IPS-NIHi7 (cell line): ENCODE measurements at regions not wholly inside any gene's neighbourhood (a gene's known extent, or its start where the extent isn't known, plus 50 kb on each side); places are given as distances from the start of the nearest gene placed in this dataset.
"Not testable (repeated sequence)": the region's sequence is repeated elsewhere in the genome, so short reads cannot be mapped to it uniquely, and the experiment has no call there.

Source experiments
- DNase-seq: peaks from one replicate; pipeline ENCODE4 v3.0.0; 2012; ENCODE audit warnings: mixed read lengths; ENCODE audit errors: extremely low spot score

DNA sequence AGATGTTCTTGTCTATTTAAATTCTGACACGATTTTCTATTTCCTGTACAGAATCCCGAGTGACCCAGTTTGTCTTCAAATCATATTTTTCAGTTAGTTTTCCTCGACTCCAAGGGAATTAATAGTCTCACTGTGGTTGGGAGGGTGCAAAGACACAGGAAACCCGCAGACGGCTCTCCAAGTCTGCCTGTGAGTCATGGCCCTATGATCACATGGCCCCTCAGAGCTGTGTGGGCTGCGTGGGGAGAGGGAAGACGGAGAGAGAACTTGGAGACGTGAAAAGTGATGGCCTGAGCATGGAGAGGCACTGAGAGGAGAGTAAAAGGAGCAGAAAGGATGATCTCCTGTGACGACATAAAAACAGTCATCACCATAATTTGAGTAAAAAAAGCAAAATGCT is 989.9 kb downstream of the DCDC2C start:
- DNase-seq = no peak

DNA sequence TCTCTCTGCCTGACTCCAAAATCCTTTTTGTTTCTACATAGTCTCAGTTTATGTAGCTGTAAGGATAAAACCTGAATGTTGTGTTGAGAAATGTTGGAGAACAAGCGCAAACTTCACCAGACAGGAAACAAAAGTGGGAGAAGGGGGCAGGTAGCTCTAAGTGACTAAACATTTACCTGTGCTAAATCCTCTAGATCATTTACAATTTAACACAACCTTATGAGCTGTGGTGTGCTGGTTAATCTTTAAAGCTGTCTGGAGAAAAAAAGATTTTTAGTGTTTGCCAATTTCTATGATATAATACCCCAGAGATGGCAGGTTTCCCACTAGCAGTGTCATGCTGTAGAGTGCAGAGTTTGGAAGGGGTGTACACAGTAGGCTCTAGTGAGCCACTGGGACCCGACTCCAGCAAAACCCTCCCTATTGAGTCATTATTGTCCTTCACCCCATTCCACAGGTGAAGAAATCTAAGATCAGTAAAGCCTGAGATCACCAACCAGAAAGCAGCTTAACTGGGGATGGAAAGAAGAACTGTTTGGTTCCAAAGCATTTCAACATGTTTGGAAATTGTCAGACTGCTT is 992.0 kb downstream of the DCDC2C start:
- DNase-seq = no peak

DNA sequence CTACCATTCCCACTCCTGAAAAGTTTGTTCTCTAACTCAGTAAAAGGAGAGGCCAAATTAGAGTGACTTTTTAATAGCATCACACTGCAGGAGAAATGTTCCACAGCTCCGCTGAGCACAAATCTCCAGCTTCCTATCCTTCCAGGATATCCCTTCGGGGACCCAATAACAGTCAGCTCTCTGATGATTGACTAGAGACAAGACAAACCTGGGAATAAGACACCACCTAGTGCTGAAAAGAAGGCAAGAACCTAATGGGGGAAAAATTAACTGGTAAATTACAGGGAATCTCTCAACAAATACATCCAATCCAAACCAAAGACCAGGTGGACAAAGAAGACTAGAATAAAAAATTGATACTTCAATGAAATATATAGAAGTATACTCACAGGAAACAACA is 977.1 kb upstream of the SOX11 start:
- peak; percentile 15 for DNase-seq

DNA sequence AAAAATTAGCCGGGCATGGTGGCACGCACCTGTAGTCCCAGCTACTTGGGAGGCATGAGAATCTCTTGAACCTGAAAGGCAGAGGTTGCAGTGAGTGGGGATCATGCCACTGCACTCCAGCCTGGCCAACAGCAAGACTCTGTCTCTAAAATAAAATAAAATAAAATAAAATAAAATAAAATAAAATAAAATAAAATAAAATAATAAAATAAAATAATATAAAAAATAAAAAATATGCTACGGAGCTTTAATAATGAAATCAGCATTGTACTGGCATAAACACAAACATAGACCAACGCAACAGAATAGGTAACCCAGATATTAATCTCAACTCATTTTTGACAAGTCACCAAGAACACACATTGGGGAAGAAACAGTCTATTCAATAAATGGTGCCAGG is 973.4 kb upstream of the SOX11 start:
- DNase-seq = no peak

DNA sequence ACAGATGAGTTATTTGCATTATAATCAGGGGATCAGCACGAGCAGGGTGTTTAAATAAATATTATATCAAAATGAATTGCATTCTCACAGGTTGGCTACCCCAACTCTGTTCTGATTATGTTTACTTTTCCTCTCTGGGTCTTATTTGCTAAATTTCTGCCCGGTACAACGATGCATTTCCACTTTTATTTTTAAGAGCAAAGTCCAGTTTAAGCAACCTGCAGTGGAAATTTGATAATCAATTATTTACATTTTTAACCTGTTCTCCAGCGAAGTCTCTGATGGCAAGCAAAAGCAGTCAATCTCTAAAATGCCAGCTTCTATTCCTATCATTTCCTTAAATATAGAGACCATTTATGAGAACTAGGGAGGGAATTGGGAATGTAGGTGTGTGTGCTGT is 966.6 kb upstream of the SOX11 start:
- DNase-seq = no peak

DNA sequence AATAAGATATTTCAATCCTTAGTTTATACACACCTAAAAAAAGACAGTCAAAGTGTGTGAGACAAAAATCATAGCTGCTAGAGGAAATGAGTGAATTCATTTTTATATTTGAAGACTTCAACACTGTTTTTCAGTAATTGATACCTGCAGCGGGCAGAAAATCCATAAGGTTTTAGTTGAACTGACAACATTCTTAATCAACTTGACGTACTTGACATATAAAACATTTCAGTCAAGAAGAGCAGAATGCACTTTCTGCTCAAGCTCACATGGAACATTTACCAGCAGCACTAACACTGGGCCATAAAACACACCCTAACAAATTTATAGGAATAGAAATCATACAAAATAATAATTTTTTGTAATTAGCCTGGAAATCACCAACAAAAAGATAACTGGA is 959.6 kb upstream of the SOX11 start:
- DNase-seq = no peak

DNA sequence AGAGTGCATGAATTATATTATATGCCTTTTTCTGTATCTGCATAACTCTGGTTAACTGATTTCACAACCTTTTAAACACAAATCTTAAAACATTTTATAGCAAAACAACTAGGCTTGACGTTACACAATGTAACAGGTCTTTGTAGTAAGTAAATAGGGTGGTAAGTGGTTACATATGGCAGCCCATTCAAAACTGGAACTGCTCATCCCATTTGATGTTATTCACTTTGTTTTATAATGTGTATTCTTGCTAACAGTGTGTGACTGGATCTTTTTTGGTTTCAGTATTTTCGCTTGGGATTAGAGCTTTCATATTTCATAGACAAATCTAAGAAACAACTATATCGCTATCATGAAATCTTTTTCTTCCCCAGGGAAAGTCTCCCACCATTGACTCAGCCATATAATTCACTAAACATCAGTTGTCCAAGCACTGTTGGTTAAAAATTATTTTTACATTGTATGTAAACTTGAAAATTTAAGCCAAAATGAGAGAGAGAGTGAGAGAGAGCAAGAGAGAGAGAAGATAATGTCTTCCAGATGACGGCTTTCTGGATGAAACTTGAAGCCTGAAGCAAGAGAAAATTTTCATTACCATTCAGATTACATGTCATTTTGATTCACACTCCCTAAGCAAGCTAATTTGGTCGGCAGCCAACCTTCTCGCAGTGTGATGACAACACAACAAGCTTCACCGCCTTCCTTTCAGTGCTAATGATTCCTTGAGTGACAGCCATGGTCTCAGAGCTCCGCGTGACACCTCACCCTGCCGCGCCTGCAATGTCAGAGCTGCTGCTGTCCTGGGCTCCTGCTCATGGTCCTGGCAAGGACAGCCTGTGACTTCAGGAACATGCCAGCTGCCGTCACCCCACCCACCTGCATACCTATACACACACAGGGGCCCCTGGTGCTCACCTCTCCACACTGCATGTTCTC is 946.9 kb upstream of the SOX11 start:
- no peak for DNase-seq

DNA sequence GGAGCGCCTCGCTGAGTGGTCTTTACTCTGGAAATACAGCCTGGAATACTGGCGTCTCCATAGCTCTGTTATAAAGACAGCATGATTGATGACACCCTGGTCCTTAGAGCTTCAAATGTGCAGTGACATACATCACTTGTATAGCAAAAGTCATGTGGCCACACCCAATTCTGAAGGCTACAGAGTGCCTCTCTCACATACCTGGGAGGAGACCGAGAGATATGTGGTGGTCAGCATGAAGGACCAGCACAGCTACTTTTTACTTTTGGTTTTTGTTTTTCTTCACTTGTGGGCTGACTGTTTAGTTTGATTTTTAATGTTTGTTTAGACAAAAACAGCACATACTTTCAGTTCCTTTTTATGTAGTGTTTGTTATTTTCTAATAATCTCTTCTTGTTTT is 938.5 kb upstream of the SOX11 start:
- DNase-seq = no peak

DNA sequence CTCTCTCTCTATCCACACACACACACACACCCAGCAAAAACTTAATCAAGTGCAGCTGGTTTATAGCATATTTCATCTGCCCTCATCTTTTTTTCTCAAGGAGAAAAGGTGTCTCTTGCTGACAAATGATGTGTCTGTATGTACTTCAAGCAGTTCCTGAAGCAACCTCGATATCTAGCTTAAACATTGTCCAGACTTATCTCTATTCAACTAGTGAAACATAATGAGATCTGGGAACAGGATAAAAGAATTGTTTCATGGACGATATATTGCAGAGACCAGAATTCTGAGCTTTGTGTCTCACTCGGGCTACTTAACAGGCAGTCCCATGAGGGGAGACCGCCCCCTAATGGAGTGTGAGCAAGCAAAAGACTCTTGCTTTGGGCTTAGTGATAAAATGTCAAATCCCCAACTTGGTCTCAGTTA is 929.2 kb upstream of the SOX11 start:
- DNase-seq = peak; percentile 23

DNA sequence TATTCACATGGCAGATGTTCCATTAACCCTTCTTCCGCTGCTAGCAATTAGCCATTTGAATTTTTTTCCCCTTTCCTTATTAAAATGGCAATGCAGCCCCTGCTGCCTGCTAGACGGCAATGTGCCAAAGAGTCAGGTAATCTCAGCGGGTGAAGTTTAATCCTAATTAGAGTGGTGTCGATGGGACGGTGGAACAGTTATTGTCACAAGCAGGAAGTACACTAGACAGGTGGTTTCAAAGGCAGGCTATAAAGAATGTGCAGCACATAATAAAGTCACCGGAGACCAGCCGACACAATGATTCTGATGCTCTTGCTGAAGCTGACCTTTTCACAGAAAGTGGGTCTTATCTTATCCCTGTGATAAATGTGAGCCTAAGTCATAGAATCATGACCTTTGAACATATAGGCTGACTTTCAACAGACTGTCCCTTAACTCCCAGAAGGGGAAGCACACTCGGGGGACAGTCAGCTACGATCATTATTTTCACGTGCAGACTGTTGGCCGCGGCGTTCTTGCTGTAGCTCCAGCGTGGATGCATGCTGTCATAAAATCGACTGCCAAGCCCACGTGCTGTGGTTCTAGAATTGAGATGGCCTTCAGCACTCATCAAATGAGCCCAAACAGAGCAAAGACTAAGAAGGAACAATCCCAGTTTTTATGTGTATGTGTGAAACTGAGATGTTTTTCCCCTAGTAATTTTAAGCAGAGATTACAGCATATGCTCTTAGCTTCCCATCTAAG is 926.2 kb upstream of the SOX11 start:
- no peak for DNase-seq

DNA sequence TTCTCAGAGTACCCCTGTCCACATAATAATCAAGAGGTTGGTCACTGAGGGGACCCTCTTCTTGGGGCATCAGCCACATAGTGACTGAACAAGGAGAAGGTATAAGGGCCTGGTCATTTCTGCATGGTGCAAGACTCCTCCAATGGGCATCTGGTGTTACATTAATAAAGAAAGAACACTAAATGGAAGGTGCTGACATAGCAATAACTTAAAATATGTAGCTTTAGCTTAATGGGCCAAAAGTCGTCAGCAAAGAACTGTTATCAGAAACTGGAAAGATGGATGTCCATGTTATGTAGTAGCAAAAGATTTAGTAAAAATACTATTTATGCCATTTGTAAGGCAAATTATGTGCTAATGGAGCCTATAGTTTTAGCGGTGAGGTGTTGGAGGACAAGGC is 916.5 kb upstream of the SOX11 start:
- DNase-seq = no peak

DNA sequence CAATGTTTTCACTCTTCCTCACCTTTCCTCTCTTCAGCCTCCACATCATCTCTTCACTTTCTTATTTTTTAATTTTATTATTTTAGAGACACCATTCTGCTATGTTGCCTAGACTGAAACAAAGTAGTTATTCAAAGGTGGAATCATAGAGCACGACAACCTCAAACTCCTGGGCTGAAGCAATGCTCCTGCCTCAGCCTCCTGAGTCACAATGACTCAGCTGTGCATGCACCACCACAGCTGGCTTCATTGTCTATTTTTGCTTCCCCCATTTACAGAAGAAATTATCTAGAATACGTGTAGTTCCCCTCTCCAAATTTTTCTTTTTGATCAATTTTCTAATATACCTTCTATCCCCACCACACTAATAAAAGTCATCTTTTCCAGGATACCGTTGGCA is 911.5 kb upstream of the SOX11 start:
- no peak for DNase-seq

DNA sequence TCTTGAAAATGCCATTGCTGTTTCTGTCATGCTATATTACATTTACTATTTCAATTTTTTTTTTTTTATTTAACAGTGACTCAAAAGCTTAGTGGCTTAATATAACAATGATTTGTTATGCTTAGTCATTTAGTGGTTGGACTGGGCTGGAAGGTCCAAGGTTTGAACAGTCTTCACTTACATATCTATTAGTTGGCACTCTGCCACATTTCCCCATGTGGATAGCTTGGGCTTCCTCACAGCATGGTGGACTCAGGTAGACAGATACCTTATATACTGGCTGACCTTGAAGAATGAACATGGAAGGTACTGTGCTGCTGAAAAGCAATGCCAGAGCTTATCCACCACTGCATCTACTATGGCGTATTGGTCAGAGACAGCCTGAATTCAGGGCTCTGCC is 909.5 kb upstream of the SOX11 start:
- no peak for DNase-seq

DNA sequence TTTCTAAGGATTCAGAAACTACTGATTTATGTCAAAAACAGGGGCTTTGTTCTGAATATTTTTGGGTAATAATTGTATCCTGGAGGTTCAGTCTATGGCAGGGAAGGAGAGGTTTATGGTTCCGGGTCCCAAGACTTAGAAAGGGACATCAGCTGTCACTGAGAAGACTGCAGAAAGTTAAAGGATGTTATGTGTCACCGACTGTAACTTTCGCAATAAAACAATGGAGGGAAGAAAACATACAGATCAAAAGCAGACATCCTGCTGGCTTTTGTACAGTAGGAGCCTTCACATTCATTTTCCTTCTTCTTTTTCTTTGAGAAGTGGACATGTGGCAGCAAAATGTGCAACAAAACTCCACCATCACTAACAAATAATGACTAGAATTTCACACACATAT is 900.7 kb upstream of the SOX11 start:
- no peak for DNase-seq

DNA sequence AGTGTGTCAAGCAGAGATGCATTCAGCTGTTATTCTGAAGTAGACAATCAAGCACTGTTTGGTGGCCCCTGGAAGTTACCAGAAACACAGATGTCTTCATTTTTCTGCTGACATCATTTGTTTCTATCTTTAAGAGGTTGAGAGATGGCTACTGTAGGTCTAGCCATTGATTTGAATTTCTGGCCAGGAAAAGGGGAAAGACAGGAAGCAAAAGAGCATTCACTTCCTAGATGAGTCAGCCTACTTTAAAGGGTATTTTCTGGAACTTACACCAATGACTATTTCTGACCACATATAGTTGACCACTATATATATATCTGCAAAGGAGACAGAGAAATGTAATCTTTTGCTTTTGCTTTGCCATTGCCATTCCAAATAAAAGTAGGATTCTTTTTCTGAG is 900.1 kb upstream of the SOX11 start:
- DNase-seq = no peak

DNA sequence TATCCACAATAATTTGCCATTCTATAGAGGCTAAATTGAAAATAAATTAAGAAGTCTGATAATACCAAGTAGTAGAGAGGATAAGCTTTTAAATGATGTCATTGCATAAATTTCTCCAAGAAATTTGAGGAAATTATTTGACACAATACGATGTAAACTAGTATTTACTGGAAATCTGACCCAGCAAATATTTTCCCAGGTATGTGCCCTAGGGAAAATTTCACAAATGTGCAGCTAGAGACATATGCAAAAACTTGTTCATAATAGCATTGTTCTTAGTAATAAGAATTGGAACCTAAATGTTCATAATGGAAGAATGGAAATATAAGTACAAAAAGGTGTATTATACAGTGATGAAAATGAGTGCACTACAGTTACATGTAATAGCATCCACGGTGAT is 888.8 kb upstream of the SOX11 start:
- DNase-seq = no peak

DNA sequence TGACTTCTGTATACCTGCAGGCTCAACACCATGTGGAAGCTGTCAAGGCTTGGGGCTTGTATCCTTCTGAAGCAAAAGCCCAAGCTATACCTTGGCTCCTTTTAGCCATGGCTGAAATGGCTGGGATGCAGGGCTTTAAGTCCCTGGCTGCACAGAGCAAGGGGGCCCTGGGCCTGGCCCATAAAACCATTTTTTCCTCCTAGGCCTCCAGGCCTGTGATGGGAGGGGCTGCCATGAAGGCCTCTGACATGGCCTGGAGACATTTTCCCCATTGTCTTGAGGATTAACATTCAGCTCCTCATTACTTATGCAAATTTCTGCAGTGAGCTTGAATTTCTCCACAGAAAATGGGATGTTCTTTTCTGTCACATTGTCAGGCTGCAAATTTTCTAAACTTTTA is 878.0 kb upstream of the SOX11 start:
- not testable (repeated sequence) for DNase-seq

DNA sequence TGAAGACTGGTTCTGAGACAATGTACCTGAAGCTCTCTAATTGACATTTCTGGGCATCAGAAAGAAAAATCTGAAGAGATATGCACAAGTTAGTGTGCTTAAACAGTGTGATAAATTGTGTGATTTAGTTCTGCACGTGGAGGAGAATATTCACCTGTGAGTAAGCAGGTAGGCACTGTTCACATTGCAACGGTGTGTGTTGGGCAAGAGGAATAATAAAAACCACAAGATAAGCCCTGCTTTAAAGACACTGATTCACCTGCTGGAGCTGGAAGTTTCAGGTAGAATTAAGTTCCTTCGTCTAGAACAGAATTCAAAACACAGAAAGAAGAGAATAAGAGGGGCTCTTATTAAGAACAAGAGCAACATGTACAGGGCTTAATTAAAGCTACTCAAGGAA is 864.3 kb upstream of the SOX11 start:
- no peak for DNase-seq

DNA sequence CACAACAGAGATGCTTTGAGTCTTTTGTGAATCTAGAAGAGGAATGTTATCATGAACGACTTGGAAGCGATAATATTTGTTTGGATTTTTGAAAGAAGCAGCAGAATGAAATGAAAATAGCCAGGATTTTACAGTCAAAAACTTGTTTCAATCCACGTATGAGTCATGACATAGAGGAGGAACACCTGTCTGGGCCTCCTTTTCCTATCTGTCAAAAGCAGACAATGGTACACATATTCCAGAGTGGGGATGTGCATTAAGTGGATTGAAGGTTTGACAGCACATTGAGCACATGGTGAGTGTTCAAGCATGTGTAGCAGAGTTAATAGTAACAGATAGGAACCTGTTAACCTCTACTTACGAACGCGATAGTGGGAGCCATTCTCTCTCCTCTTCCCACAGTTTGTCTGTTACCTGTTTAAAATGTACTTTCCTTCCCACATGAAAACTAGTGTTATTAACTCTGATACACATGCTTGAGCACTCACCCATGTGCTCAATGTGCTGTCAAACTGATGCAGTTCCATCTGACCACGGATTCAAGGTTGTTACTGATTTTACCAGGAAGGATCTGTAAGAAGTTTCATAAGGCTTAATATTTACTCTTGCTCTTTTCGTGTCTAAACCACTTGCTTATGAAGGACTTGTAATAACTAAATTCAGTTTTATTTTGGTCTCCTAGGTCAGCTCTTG is 863.4 kb upstream of the SOX11 start:
- DNase-seq = no peak

DNA sequence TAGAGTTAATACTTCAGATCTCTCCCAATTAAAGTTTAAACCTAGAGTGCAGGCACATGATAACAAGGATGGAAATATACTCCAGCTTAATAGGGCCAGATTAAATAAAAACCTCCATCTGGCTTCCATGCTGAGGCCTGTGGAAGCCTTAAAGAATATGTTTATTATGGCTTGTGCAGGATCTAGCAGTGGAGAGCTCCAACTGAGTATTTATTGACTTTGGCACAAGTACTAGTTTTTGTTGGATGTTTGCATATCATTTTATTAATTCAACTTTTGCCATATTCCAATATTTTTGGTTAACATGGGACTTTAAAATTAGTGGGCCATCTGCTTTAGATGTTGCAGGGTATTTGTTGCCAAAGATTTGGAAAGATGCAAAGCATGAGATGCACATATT is 860.4 kb upstream of the SOX11 start:
- no peak for DNase-seq

DNA sequence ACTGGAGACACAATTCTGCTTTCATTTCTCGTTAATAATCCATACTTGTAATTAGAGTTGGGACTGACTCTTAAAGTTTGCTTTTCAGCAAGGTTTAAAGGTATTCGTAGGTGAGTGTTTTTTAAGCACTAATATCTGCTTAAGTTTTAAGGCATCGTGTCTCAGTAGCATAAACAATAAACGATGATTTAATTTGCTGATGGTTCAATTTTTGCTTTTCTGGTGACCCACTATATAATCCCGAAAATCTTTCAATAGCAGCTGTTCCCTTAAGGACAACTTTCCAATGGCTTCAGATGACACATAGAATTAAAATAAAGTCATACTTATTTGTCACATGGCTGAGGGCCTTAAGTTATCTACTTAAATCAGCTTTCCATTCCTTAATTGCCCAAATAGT is 859.5 kb upstream of the SOX11 start:
- no peak for DNase-seq

DNA sequence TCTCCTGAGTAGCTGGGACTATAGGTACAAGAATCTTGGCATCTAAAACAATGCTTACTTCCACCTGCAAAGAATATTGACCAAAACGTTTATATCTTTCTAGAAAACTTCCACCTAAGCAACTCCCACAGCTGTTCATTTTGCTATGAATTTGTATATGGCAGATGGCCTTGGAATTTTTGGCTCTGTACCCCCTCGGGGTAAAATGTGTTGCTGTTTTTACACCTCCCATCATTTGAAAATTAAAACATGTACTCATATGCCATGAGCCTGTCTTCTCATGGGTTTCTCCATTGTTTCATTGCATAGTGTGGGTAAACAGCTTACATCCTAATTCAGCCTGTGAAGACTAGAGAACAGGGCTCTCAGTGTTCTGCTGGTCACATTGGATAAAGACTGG is 853.6 kb upstream of the SOX11 start:
- DNase-seq = no peak
